ENCODE measurements at regions not wholly inside any gene's neighbourhood (a gene's known extent, or its start where the extent isn't known, plus 50 kb on each side); places are given as distances from the start of the nearest gene placed in this dataset.

DNA sequence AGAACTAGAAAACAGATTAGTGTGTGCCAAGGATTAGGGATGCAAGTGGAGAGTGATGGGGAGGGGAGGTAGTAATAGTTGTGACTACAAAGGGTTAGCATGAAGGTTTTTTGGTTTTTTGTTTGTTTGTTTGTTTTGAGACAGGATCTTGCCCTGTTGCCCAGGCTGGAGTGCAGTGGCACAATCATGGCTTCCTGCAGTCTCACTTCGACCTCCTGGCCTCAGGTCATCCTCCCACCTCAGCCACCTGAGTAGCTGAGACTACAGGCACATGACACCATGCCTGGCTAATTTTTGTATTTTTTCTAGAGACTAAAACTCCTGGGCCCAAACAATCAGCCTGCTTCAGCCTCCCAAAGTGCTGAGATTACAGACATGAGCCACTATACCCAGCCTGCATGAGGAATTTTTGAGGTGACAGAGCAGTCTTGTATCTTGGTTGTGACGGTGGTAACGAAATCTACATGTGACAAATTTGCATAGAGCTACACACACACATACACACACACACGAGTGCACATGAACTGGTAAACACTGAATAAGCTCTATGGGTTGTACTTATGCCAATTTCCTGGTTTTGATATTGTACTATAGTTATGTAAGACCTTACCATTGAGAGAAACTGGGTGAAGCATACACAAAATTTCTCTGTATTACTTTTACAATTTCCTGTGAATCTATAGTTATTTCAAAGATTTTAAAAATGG is 59.6 kb upstream of the TOM1L1 start:
- Mint-ChIP-seq H3K4me1 (peaks cover 17% of the 10 kb centered on the region), H3K9me3 (no peaks in the 10 kb centered on the region)
- no peak overlapping the region for H3K27ac ChIP-seq

GRCh38 chr17:54841656-54842055 is 59.0 kb upstream of the TOM1L1 start:
- no peak overlapping the region for H3K9ac ChIP-seq
- H3K9me3 ChIP-seq (ENCODE audit: low read depth), result no peaks in the 10 kb centered on the region
- no peaks in the 10 kb centered on the region for H4K20me1 ChIP-seq (ENCODE audit: low read depth)
- Mint-ChIP-seq H3K27ac (no peak overlapping the region), H3K9me3 (no peaks in the 10 kb centered on the region), H3K36me3 (no peaks in the 10 kb centered on the region), H3K4me1 (peaks cover 17% of the 10 kb centered on the region), H3K27me3 (ENCODE audit: insufficient read depth, low read depth) (no peaks in the 10 kb centered on the region), H3K4me3 (no peak overlapping the region)
- H3K4me3 ChIP-seq, result no peak overlapping the region
- H2AFZ ChIP-seq (replicated peaks), result no peak overlapping the region
- no peaks in the 10 kb centered on the region for H3K36me3 ChIP-seq
- no peaks in the 10 kb centered on the region for H3K4me1 ChIP-seq
- no peak overlapping the region for H3K27ac ChIP-seq
- no peak overlapping the region for H3K4me2 ChIP-seq
- H3K27me3 ChIP-seq, result no peaks in the 10 kb centered on the region
- TF ChIP-seq, protein P1, sequence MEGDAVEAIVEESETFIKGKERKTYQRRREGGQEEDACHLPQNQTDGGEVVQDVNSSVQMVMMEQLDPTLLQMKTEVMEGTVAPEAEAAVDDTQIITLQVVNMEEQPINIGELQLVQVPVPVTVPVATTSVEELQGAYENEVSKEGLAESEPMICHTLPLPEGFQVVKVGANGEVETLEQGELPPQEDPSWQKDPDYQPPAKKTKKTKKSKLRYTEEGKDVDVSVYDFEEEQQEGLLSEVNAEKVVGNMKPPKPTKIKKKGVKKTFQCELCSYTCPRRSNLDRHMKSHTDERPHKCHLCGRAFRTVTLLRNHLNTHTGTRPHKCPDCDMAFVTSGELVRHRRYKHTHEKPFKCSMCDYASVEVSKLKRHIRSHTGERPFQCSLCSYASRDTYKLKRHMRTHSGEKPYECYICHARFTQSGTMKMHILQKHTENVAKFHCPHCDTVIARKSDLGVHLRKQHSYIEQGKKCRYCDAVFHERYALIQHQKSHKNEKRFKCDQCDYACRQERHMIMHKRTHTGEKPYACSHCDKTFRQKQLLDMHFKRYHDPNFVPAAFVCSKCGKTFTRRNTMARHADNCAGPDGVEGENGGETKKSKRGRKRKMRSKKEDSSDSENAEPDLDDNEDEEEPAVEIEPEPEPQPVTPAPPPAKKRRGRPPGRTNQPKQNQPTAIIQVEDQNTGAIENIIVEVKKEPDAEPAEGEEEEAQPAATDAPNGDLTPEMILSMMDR (IDR thresholded peaks at IDR 0.05), result no peak
- TF ChIP-seq EZH2phosphoT487 (IDR thresholded peaks at IDR 0.05) (no peak), EZH2 (IDR thresholded peaks at IDR 0.05) (no peak)
- no peaks in the 10 kb centered on the region for H3F3A ChIP-seq (ENCODE audit: low read depth)
- no peak for DNase-seq (ENCODE audit: low spot score)
- no peaks in the 10 kb centered on the region for H3K79me2 ChIP-seq (ENCODE audit: low read depth)

More for the DNA sequence above, 59.6 kb upstream of the TOM1L1 start:
- H3K4me2 ChIP-seq, result no peak overlapping the region
- no peaks in the 10 kb centered on the region for H3K9me3 ChIP-seq (ENCODE audit: low read depth)
- H3F3A ChIP-seq (ENCODE audit: low read depth), result no peaks in the 10 kb centered on the region
- DNase-seq (ENCODE audit: low spot score), result no peak
- no peak overlapping the region for H2AFZ ChIP-seq (replicated peaks)
- Mint-ChIP-seq H3K36me3 (no peaks in the 10 kb centered on the region), H3K4me3 (no peak overlapping the region), H3K27me3 (ENCODE audit: insufficient read depth, low read depth) (no peaks in the 10 kb centered on the region), H3K27ac (no peak overlapping the region)
- H3K36me3 ChIP-seq, result no peaks in the 10 kb centered on the region
- H3K4me3 ChIP-seq, result no peak overlapping the region
- no peaks in the 10 kb centered on the region for H3K4me1 ChIP-seq
- no peak overlapping the region for H3K9ac ChIP-seq
- no peaks in the 10 kb centered on the region for H3K27me3 ChIP-seq
- no peaks in the 10 kb centered on the region for H4K20me1 ChIP-seq (ENCODE audit: low read depth)
- TF ChIP-seq, protein P1 (IDR thresholded peaks at IDR 0.05), result no peak
- TF ChIP-seq EZH2phosphoT487 (IDR thresholded peaks at IDR 0.05), result no peak
- TF ChIP-seq EZH2 (IDR thresholded peaks at IDR 0.05), result no peak
- no peaks in the 10 kb centered on the region for H3K79me2 ChIP-seq (ENCODE audit: low read depth)

- Mint-ChIP-seq H3K36me3 (no peaks in the 10 kb centered on the region), H3K27ac (no peak overlapping the region), H3K4me3 (no peak overlapping the region), H3K4me1 (peaks cover 17% of the 10 kb centered on the region), H3K9me3 (no peaks in the 10 kb centered on the region), H3K27me3 (ENCODE audit: insufficient read depth, low read depth) (peaks cover 4% of the 10 kb centered on the region)
- Histone ChIP-seq H3K4me1 (no peaks in the 10 kb centered on the region), H3K79me2 (ENCODE audit: low read depth) (no peaks in the 10 kb centered on the region), H3K4me2 (no peak overlapping the region), H3K36me3 (no peaks in the 10 kb centered on the region), H3K27me3 (no peaks in the 10 kb centered on the region), H3K9me3 (ENCODE audit: low read depth) (no peaks in the 10 kb centered on the region), H3K27ac (no peak overlapping the region), H3K9ac (no peak overlapping the region), H4K20me1 (ENCODE audit: low read depth) (no peaks in the 10 kb centered on the region), H3F3A (ENCODE audit: low read depth) (no peaks in the 10 kb centered on the region), H2AFZ (replicated peaks) (no peak overlapping the region), H3K4me3 (no peak overlapping the region)
- DNase-seq (ENCODE audit: low spot score), result no peak
- TF ChIP-seq, protein P1 (IDR thresholded peaks at IDR 0.05), result no peak
- TF ChIP-seq EZH2phosphoT487 (IDR thresholded peaks at IDR 0.05) (no peak), EZH2 (IDR thresholded peaks at IDR 0.05) (no peak)
Observed at GRCh38 chr17:54844233-54844632, 56.4 kb upstream of the TOM1L1 start.

Measured in neural progenitor cell (in vitro differentiated cells).